Testis (tissue), 2 donors: ENCODE measurements at regions not wholly inside any gene's neighbourhood (a gene's known extent, or its start where the extent isn't known, plus 50 kb on each side); places are given as distances from the start of the nearest gene placed in this dataset.
"Not testable (repeated sequence)": the region's sequence is repeated elsewhere in the genome, so short reads cannot be mapped to it uniquely, and the experiment has no call there.

Experiments used
- DNase-seq: peaks from one replicate; pipeline ENCODE4 v3.0.0-alpha.2; 2019
- H3K27ac ChIP-seq, 2 donors: fragments of 200-600 bp; sonication (generic); one replicate each; pipeline ENCODE4 v1.5.1; 2019
- H3K27me3 ChIP-seq: fragments of 200-600 bp; sonication (generic); one replicate; pipeline ENCODE4 v1.5.1; 2019
- H3K36me3 ChIP-seq: fragments of 200-600 bp; sonication (generic); one replicate; pipeline ENCODE4 v1.5.1; 2017; ENCODE audit warnings: low read depth; ENCODE audit errors: missing control alignments
- H3K4me1 ChIP-seq: fragments of 200-600 bp; sonication (generic); one replicate; pipeline ENCODE4 v1.5.1; 2019
- H3K4me3 ChIP-seq, 2 donors: fragments of 200-600 bp; sonication (generic); one replicate each; pipeline ENCODE4 v1.5.1; 2017 to 2019
- H3K9me3 ChIP-seq: fragments of 200-600 bp; sonication (generic); one replicate; pipeline ENCODE4 v1.5.1; 2017
- POLR2A ChIP-seq: fragments of 450-650 bp; IDR thresholded peaks from one replicate; pipeline ENCODE4 v1.6.1; 2017; ENCODE audit warnings: antibody characterized with exemption, mild to moderate bottlenecking, moderate library complexity
- WGBS, 2 donors: methylation state at CpG; one replicate each; pipeline ENCODE4 v1.1.5; 2018; 5-methylcytosine and 5-hydroxymethylcytosine counted together
- intact Hi-C: fragments of 100-400 bp; cut with DNase I; formaldehyde crosslinking; loops from one replicate; pipeline ENCODE4 v1.15.1; 2023; ENCODE audit warnings: low total_unique reads
- TF ChIP-seq, protein P1 (sequence below), 3 experiments: fragments of 450-650 bp in 2 of 3; fragments of 200-600 bp in 1 of 3; sonication (generic) in 1 of 3; IDR thresholded peaks; one replicate each; pipeline ENCODE4 v1.5.1; 2016 to 2019; ENCODE audit warnings: antibody characterized with exemption in 3 of 3, mild to moderate bottlenecking in 2 of 3, moderate library complexity in 1 of 3

DNA sequence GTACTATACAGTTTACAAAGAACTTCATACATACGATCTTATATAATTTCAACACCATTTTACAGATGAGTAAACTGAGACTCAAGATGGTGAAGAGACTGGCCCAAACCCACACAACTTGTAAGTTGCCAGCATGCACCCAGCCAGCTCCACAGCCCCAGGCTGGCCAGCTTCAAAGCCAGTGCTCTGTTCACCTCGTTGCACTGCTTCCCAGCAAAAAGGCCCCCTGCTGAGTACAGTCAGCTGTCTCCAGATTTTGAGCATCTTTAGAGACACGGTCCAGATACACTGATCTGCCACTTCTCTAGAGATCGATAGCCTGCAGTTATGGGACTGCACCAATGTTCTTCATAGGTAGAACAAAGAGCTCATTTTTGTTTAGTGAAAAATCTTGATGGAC lies 257.2 kb upstream of the CHAC2 start:
- Histone ChIP-seq H3K27me3 (no peaks in the 10 kb centered on the region), H3K4me3 (no peak overlapping the region), H3K9me3 (no peaks in the 10 kb centered on the region), H3K4me1 (no peaks in the 10 kb centered on the region), H3K36me3 (no peaks in the 10 kb centered on the region), H3K27ac (no peak overlapping the region)
- intact Hi-C loops: no loop called here
- WGBS, 2 donors: 31 to 44% methylated on average over 3 to 4 of the region's 4 CpGs
- no peak for TF ChIP-seq POLR2A
- TF ChIP-seq, protein P1, sequence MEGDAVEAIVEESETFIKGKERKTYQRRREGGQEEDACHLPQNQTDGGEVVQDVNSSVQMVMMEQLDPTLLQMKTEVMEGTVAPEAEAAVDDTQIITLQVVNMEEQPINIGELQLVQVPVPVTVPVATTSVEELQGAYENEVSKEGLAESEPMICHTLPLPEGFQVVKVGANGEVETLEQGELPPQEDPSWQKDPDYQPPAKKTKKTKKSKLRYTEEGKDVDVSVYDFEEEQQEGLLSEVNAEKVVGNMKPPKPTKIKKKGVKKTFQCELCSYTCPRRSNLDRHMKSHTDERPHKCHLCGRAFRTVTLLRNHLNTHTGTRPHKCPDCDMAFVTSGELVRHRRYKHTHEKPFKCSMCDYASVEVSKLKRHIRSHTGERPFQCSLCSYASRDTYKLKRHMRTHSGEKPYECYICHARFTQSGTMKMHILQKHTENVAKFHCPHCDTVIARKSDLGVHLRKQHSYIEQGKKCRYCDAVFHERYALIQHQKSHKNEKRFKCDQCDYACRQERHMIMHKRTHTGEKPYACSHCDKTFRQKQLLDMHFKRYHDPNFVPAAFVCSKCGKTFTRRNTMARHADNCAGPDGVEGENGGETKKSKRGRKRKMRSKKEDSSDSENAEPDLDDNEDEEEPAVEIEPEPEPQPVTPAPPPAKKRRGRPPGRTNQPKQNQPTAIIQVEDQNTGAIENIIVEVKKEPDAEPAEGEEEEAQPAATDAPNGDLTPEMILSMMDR (IDR thresholded peaks at IDR 0.05): no peak
- DNase-seq: no peak

DNA sequence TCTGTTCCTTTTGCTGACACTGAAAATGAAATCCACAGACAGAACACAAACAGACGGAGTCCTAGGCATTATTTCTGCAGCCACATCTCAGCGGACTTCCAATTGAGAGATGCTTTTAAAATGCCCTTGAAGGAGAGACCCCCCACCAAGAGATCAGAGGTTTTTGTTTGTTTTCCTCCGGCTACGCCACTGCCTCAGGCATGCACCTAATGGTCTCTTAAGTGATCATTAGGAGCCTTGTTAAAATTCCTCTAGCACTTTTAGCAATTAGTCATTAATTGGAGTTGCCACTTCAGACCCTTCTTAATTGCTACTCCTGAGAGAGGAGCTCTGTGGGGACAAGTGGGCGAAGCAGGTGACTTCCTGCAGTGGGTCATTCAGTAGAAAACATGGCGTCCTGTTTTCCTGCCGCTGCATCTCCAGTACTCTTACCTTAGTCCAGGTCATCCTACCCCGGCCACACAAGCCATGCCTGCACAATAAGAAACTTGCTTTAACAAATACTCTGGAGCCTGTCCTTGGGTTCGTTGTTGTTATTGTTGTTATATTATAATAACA lies 257.7 kb upstream of the CHAC2 start:
- TF ChIP-seq, protein P1 (IDR thresholded peaks at IDR 0.05): no peak
- no peak for TF ChIP-seq POLR2A
- intact Hi-C loops: no loop called here
- WGBS, 2 donors: 46 to 52% methylated on average over 9 of the region's 9 CpGs
- no peak for DNase-seq
- Histone ChIP-seq H3K4me1 (no peaks in the 10 kb centered on the region), H3K27ac (no peak overlapping the region), H3K27me3 (no peaks in the 10 kb centered on the region), H3K36me3 (no peaks in the 10 kb centered on the region), H3K9me3 (no peaks in the 10 kb centered on the region), H3K4me3 (no peak overlapping the region)

DNA sequence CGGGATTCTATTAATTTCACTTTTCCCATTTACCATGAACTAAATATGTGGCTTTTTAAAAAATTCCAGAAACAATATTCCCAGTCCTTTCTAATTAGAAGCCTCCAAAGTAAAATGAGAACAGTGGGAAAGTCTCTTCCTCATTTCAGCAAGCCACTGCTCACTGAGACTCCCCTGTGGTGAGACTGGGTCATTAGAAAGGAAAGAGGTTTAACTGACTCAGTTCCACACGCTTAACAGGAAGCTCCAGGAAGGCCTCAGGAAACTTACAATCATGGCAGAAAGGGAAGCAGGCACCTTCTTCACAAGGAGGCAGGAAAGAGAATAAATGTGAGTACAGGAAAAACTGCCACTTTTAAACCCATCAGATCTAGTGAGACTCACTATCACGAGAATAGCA lies 258.9 kb upstream of the CHAC2 start:
- WGBS, 2 donors: 59 to 72% methylated on average over 3 of the region's 3 CpGs
- TF ChIP-seq, protein P1 (IDR thresholded peaks at IDR 0.05): no peak
- TF ChIP-seq POLR2A: no peak
- Histone ChIP-seq H3K27ac (no peak overlapping the region), H3K36me3 (no peaks in the 10 kb centered on the region), H3K9me3 (no peaks in the 10 kb centered on the region), H3K4me3 (no peak overlapping the region), H3K4me1 (no peaks in the 10 kb centered on the region), H3K27me3 (no peaks in the 10 kb centered on the region)
- no peak for DNase-seq
- intact Hi-C loops: no loop called here

DNA sequence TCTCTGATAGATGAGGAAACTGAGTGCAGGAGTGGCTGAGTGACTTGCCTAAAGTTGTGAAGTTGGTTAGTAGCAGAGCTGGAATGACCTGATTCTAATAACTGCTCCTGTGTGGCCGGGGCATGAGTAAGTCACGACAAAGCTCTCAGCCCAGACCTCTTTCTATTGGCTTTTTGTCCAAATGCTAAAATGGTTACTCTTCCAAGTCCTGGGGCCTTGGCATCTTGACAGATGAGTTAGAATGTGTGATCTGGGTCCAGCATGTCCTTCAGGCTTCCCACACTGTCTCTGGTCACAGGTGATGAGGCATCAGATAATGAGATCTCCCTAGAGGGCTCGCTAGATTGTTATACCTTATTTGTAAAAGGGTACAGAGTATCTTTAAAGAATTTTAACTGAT lies 260.5 kb upstream of the CHAC2 start:
- intact Hi-C loops, H3K27ac ChIP-seq: not testable (repeated sequence)

DNA sequence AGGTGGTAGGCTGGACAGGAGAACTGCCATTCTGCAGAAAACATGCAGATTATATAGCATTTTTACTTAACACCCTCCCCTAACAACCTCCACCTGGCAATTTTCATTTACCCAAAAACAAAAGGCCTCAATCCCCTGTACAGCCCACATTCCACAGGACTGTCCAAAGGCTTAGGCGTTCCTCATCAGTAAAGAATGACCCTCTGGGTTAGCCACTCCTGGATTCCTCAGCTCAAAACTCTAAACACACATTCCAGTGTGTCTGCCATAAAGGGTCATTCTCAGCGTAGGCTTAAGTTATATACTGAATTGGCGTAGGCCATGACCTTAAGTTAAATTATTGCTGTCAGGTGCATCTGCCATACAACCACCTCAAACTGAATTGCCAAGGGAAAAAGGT lies 261.8 kb upstream of the CHAC2 start:
- 91 to 92% methylated on average over 3 of the region's 3 CpGs for WGBS, 2 donors
- Histone ChIP-seq H3K9me3 (no peaks in the 10 kb centered on the region), H3K4me3 (no peak overlapping the region), H3K36me3 (no peaks in the 10 kb centered on the region), H3K27me3 (no peaks in the 10 kb centered on the region), H3K27ac (no peak overlapping the region), H3K4me1 (no peaks in the 10 kb centered on the region)
- intact Hi-C loops: no loop called here
- no peak for DNase-seq
- no peak for TF ChIP-seq POLR2A
- TF ChIP-seq, protein P1 (IDR thresholded peaks at IDR 0.05): no peak

More for the DNA sequence above, 260.5 kb upstream of the CHAC2 start:
- H3K36me3 ChIP-seq, H3K9me3 ChIP-seq, DNase-seq, H3K4me1 ChIP-seq, H3K27me3 ChIP-seq, H3K4me3 ChIP-seq: not testable (repeated sequence)
- WGBS, 2 donors: 71 to 72% methylated on average over 3 of the region's 3 CpGs
